ENCODE measurements at regions not wholly inside any gene's neighbourhood (a gene's known extent, or its start where the extent isn't known, plus 50 kb on each side); places are given as distances from the start of the nearest gene placed in this dataset.

DNA sequence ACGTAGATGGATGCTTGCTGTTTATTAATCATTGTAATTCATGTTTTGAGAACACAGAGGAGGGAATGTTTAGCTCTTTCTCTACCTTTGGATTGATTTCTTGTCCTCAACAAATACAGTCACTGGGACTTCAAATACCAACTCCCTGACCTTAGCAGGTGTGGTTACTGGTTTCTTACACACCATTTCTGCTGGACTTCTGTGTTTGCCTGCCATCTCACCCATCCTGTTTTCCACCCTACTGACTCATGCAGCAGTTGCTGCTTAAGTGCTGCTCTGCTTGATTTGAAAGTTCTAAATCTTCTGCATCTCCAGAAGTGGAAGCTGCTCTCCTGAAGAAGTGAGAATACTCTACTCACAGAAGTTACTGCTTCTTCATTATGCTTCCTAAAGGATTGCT is 170.3 kb downstream of the ZPLD1 start:
- no peak for DNase-seq

DNA sequence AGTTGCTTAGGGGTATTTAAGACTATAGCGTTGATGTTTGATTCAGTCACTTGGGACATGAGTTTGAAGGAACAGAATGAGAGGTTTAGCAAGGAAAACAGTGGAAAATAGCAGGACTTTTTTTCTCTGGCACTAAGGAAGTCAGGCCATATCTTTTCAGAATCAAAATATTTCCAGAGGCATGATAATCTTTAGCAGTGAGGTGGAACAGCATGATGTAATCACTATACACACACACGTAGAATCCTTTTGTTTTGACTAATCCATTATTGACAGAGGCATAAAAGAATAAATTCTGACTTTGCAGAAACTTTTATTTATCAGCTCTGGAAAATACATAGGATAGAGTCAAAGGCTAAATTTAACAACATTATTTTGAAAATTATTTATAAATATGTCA is 174.1 kb downstream of the ZPLD1 start:
- no peak for DNase-seq

DNA sequence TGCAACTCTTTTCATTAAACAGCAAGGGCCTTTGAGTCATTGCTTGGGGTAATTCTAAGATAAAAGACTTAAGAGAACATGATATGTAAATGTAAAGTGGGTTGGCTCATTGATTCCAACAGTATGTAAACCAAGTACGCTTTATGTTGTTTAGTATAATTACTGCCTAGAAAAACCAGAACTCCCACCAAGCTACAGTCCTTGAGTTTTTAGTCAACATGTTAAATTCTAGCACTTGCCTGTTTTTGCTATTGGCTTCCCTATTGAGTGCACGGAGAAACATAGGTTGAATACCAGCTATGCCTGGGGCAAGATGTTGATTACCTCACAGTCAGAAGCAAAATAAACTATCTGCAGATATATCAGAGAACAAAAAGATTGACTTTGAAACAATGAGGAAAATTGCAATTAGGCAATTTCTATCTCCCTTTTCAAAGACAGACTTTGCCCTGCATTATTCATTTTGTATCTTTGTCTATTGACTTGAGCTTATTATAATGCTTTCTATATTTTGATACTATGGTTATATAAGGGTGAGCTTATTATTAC is 179.3 kb downstream of the ZPLD1 start:
- DNase-seq = no peak

- no peak for DNase-seq
Observed at GRCh38 chr3:102614585-102614984, 179.8 kb downstream of the ZPLD1 start.

GRCh38 chr3:102617381-102617780 is 182.6 kb downstream of the ZPLD1 start:
- DNase-seq = no peak

- no peak for DNase-seq
Observed at GRCh38 chr3:102619361-102619760, 184.5 kb downstream of the ZPLD1 start.

DNA sequence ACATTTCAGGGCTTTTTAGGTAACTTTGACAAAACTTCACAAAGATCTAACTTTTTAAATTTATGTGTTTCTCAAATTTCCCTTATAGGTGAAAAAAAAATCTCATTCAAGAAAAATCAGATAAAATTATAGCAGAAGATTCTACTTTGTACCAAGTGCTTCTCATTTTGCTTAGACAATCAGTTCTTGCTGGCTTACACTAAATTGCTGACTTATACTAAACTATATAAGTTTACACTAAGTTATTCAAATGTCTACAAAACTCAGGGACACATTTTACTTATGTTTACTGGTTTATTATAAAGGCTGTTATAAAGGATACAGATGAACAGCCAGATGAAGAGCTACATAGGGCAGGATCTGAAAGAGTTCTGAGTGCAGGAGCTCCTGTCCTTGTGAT is 195.1 kb downstream of the ZPLD1 start:
- DNase-seq = no peak

DNA sequence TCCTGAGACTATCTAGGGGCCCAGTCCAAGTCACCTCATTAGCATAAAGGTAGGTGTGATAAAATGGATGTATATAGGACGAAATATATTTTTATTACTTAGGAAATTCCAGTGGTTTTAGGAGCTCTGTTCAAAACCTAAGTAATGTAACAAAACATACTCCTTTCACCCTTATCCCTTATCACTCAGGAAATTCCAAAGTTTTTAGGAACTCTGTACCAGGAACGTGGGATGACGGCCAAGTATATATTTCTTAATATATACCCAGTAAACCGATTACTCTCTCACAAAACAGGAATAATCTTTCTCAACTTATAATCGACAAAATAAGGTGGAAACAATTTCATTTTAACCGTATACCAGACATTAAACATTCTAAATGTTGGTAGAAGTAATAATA is 195.7 kb downstream of the ZPLD1 start:
- DNase-seq = no peak

DNA sequence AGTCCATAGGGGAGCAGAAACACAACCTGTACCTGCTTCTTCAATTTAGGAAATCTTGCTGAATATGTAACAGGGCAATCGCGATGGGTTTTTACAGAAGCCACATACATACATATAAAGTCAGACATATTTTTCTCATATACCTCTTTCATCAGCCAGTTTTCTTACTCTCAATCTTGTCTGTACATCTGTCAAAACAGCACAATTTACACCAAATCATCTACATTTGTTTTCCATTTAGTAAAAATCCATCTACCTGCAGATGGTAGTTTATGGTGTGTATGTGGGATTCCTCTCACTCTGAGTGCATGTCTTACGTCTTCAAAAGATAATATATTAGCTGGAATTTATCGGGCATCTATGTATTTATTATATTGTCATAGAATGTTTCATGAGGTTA is 208.7 kb downstream of the ZPLD1 start:
- no peak for DNase-seq

DNA sequence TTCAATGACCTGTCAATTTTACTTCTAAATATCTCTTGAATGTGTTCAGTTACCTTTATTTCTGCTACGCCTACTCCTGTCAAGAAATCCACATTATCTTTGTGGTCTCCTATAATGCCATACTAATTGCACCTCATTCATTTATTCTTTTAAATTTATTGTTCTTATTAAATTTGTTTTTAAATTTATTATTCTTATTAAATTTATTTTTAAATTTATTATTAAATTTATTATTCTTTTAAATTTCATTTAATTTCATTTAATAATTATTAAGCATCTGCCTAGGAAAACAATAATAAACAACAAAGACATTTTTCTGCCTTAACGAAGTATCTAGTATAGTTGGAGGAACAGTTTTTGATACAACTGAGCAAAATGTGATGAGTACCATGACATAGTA is 211.7 kb downstream of the ZPLD1 start:
- DNase-seq = no peak

- DNase-seq = no peak
Observed at GRCh38 chr3:102660653-102661052, 225.8 kb downstream of the ZPLD1 start.

GRCh38 chr3:102661707-102662497 is 227.1 kb downstream of the ZPLD1 start:
- no peak for DNase-seq

DNA sequence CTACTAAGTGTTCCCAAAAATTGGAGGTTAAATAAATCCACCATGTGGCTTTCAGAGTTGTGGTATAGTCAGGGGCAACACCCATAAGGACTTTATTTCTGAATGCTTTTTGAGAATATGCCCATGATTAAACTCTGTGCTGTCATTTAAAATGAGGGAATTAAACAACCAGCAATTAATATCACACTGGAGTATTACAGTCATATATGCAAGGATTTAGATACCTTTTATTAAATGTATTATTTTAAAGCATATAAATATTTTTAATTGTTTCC is 227.6 kb downstream of the ZPLD1 start:
- DNase-seq = no peak

DNA sequence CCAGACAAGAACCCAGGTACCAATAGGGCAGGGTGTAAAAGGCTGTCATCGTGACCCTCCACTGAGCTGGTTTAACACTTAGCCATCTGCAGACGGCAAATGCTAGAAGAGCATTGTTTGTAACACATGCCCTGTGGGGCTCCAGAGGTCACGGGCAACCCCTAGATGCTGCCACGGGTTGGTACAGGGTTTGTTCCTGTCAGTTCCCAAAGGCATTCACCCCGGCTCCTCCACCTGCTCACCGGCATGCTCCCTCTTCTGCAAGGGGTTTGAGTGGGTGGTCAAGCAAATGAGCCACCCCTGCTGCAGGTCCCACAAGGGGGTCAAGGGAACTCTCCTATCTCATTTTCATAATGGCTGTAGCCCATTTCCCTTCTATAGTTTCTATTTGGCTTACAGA is 229.3 kb downstream of the ZPLD1 start:
- no peak for DNase-seq

DNA sequence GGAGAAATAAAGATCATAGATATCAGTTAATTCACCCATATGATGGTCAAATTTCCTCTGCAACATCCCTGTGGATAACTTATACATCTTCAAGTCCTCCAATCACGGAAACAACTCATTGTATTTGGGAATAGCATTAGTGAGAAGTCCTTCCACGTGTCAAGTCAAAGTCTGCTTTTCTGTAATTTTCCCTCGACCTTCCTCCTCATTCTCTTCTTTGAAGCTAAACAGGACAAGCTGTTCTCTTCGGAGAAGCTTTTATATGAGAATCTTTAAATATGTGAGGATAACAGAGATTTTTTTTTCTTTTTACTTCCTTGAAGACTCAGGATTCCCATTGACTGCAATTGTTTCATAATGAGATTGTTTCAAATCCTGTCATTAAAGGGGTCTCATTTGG is 230.4 kb downstream of the ZPLD1 start:
- no peak for DNase-seq

GRCh38 chr3:102668247-102668646 is 233.4 kb downstream of the ZPLD1 start:
- no peak for DNase-seq

GRCh38 chr3:102670986-102671385 is 236.2 kb downstream of the ZPLD1 start:
- DNase-seq = no peak

DNA sequence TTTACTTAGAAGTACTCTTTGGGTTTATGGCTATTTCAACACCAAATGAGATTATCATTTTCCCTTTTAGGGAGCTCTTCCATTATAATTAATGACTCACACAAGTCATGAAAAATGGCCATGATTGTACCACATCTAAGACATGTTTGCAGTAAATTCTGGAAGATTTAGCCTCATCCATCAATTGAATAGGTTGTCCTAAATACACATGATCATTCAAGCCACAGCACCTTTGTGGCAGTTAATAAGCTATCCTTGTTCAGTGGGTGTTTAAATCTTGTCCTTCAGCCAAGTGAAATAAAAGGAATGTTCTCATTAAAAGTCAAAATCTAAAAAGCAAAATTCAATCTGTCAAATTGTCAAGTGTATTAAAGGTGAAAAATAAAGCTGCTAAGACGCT is 237.5 kb downstream of the ZPLD1 start:
- DNase-seq = no peak

- DNase-seq = peak; percentile 66
Observed at GRCh38 chr3:102673271-102674115, 238.7 kb downstream of the ZPLD1 start.

- DNase-seq = no peak
Observed at GRCh38 chr3:102674284-102674683, 239.5 kb downstream of the ZPLD1 start.

DNA sequence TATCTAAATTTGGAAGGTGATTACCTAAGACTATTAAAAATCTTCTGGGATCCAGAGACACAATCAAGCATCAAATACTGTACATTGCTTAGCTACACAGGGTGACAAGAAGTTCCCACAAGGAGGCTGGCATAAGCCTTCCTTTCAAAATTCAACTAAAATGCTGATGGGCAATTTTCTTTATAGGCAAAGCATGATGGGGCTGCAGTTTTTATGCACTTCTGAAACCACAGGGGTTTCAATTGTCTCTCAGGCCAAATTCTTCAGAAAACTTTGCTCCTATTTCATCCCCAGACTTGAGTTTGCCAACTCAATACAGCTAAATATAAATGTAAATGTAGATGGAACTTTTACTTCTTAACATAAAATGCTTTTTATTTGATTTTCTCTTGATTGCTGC is 241.6 kb downstream of the ZPLD1 start:
- no peak for DNase-seq

DNA sequence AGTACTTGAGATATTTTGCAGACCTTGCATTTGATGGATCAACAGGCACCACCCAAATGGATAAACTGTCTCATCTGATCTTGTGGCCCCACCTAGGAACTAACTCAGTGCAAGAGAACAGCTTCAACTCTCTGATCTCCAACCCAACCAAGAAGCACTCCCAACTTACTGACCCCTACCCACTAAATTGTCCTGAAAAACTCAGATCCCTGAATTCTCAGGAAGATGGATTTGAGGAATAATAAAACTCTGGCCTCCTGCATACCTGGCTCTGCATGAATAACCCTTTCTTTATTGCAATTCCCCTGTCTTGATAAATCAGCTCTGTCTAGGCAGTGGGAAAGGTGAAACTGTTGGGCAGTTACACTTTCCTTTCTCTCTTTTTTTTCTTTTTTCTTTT is 247.9 kb downstream of the ZPLD1 start:
- DNase-seq = no peak

DNA sequence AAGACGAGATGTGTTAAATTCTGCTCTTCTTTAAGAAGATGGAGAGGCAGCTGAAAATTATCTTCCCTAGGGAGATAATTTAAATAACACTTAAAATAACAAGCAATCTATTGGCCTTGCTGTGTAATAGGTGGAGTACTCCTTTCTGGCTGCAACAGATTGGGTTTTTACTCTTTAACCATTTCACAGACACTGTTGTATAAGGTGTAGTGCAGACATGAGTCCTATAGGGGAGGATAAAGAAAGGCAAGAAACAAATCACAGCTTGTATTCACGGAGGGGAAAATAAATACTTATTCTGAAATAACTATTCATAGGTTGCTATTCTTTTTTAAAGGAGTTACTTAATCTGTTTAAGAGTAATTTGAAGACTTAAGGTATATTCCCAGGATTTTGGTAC is 252.0 kb downstream of the ZPLD1 start:
- DNase-seq = no peak

DNA sequence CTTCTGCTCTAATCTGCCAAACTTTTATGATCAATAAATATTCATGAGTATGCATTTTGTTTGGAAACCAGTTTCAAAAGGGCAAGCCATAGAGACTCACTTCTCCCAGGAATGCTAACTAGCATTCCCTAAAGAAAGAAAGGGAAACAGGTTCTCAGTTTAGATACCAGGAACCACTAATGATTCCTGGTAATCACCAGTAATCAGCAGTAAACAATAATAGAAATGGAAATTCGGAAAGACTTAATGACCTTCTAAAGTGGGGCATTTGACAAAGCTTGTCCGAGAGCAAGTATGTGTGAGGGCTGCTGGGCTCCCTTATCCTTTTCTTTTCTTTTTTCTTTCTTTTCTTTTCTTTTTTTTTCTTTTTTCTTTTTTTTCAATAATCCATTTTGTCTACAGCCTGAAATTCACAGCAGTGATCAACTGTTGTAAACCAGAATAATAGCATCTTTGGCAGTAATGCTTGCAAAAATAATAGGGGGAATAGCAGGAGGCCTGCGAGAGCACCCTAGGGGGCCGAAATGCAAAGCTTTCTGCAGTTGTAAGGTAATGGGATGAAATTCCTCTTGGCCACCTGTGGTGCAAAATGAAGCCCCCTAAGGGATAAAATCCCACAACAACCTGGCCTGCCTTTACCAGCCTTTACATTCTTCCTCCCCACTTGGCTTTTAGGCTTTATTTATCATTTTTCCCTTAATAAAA is 253.2 kb downstream of the ZPLD1 start:
- DNase-seq = no peak

All from stimulated activated CD4-positive, alpha-beta T cell treated with anti-CD3 and anti-CD28 coated beads, Interleukin-4, amount 100 ng/mL, for 24 hours (primary cell).